Neural cell (in vitro differentiated cells): ENCODE measurements at regions not wholly inside any gene's neighbourhood (a gene's known extent, or its start where the extent isn't known, plus 50 kb on each side); places are given as distances from the start of the nearest gene placed in this dataset.
A peak's percentile ranks its signal among the peaks of the same experiment; 100 is the strongest.

Experiments used
- CTCF ChIP-seq: fragments of 450-650 bp; IDR thresholded peaks from 2 replicates; pipeline ENCODE4 v1.5.1; 2014; ENCODE audit warnings: antibody characterized with exemption, mild to moderate bottlenecking, moderate library complexity; ENCODE audit not compliant: poor library complexity, severe bottlenecking
- EP300 ChIP-seq: fragments of 450-650 bp; conservative IDR thresholded peaks from 2 replicates; pipeline ENCODE4 v1.6.1; 2014; ENCODE audit warnings: antibody characterized with exemption, mild to moderate bottlenecking, moderate library complexity; ENCODE audit not compliant: poor library complexity, severe bottlenecking
- EZH2 ChIP-seq: fragments of 200-600, 300-800 bp; shearing (Covaris generic), sonication (generic); IDR thresholded peaks from 2 replicates; pipeline ENCODE4 v1.6.1; 2014; ENCODE audit warnings: antibody characterized with exemption, low read length, borderline replicate concordance, mild to moderate bottlenecking; ENCODE audit not compliant: insufficient read depth, poor library complexity, severe bottlenecking
- MXI1 ChIP-seq: fragments of 450-650 bp; conservative IDR thresholded peaks from 2 replicates; pipeline ENCODE4 v1.6.1; 2014; ENCODE audit warnings: antibody characterized with exemption, mild to moderate bottlenecking; ENCODE audit not compliant: poor library complexity, severe bottlenecking
- POLR2AphosphoS5 ChIP-seq: IDR thresholded peaks from 2 replicates; pipeline ENCODE4 v1.6.1; 2012
- RAD21 ChIP-seq: fragments of 450-650 bp; conservative IDR thresholded peaks from 2 replicates; pipeline ENCODE4 v1.6.1; 2014; ENCODE audit warnings: antibody characterized with exemption, mild to moderate bottlenecking, moderate library complexity
- REST ChIP-seq: IDR thresholded peaks from 2 replicates; pipeline ENCODE4 v1.6.1; 2012; ENCODE audit warnings: borderline replicate concordance
- SMC3 ChIP-seq: fragments of 450-650 bp; conservative IDR thresholded peaks from 2 replicates; pipeline ENCODE4 v1.6.1; 2014; ENCODE audit warnings: antibody characterized with exemption, mild to moderate bottlenecking, moderate library complexity; ENCODE audit not compliant: poor library complexity
- TAF1 ChIP-seq: IDR thresholded peaks from 2 replicates; pipeline ENCODE4 v1.6.1; 2012; ENCODE audit warnings: low read depth

- no peak for TF ChIP-seq SMC3
- TF ChIP-seq MXI1, result no peak
- TF ChIP-seq RAD21, result no peak
- TF ChIP-seq CTCF, result no peak
- no peak for TF ChIP-seq POLR2AphosphoS5
- TF ChIP-seq EZH2, result no peak
- TF ChIP-seq REST, result no peak
- TF ChIP-seq TAF1, result no peak
- TF ChIP-seq EP300, result peak; percentile 43
Measured at GRCh38 chr1:192045131-192045530, 113.1 kb upstream of the RGS18 start.
